NOMO-1 (cell line): ENCODE measurements at regions not wholly inside any gene's neighbourhood (a gene's known extent, or its start where the extent isn't known, plus 50 kb on each side); places are given as distances from the start of the nearest gene placed in this dataset.
A peak's percentile ranks its signal among the peaks of the same experiment; 100 is the strongest.

ENCODE experiments used
- DNase-seq, 2 experiments: peaks; one replicate each; lab custom pipeline; 2025; ENCODE audit not compliant: unreplicated experiment in 2 of 2; lab: John Stamatoyannopoulos, UW

DNA sequence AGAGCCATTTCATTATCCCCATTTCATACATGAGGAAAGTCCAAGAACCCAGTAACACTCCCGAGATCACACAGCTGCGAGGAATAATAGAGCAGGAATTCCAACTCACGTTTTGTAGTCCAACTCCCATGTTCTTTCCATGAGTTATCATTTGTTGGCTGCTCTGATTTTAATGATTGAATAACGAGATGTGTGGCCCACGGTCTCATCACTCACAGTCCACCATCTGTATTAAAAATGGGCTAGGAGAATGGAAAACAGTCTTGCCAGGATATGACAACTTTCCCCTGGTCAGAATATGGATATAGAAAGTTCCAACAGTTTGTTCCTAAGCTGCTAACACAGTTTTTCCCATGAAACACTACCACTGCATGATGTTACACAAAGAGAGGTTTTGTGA, 147.5 kb downstream of the METTL4 start:
- DNase-seq, result no peak

DNA sequence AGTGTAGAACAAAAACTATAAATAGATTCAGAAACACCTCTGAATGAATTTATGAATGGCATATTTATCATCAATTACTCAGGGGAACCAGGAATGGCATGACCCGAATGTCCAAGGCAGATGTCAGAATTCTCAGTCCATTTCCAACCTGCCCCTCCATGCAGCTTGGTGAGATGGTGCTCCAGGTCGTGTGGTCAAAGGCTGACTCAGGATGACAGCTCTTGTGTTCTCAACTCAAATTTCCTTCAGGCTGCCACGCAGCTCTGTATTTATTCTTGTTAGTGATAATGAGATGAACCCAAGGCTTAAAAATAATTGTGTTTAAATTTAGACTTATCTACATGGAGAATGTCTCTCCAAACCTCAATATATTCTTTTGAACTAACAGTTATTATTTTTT, 146.9 kb downstream of the METTL4 start:
- no peak for DNase-seq

DNA sequence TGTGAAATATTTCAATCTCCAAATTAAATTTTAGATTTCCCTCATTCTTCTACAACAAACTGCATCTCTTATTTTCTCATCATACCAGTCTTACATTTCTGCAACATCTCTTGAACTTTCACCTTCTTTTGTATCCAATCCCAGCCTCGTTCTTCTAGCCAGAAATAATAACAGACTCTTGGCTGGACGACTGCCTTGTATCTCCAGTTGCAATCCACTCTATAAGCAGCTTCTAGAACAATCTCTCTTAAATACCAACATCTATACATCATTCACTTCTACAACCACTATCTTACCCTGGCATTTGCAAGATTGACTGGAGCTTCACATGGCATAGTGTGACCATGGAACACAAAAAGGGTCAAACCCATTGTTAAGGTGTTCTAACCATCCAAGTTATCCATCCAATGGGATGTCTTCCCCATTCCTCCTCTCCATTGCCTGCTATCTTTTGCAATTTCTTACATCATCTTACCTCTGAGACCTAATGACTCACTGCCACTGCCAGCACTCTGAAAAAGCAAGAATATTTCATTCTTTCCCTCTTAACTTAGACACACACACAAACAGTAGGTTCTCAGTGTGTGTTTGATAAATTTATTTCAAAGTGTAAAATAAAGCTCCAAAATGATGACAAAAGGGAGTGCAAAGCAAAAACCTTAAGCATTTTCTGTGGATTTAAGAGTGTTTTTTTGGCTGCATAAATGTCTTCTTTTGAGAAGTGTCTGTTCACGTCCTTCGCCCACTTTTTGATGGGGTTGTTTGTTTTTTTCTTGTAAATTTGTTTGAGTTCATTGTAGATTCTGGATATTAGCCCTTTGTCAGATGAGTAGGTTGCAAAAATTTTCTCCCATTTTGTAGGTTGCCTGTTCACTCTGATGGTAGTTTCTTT, 145.6 kb downstream of the METTL4 start:
- no peak for DNase-seq

DNA sequence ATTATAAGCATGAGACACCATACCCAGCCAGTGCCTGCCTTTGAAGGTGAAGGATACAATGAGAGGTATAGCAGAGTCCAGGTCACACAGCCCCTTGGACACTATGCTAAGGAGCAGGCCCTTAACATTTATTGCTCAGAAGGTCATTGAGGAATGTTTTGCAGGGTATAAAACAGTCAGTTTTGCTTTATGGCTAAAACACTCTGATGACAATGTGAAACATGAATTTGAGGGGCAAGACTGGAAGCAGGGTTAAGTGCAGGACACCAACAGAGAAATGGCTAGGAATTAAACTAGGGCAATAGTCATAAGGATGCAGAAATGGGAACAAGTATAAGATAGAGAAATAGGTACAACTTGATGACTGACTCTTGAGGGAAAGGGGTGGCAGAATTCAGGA, 141.1 kb downstream of the METTL4 start:
- DNase-seq, result no peak

DNA sequence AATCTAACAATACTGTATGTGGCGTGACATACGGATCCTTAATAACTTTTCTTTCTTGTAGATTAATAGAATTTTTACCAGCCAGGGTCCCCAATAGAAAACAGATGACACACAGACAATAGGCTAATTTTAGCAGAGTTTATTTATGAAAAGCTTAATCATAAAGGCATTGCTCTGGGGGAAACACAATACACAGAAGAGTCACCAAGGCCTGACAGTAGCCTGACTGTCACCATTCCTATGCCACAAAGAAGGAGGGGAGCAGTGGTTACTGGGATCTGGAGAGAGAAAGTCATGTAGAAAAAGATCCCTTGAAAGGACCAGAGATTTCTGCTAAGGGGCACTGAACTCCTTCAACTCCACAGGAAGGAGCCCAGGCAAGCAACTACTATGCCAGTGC, 139.5 kb downstream of the METTL4 start:
- no peak for DNase-seq

DNA sequence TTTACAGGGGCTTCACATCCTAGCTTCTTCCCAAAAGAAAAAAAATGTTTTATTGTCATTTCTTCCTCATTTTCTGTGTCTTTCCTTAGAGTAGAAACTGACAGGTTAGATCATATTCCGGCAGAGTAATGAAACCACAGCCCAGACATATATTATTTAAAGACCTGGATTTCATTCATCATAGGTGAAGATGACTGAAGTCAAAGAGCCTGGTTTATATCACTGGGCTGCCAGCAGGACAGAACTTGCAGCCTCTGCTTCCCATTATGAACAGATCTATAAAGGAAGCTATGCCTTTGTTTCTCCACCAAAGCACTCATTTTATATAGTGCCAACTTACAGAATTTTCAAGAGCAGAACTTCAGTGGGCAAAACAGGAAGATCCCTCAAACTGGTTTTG, 137.9 kb downstream of the METTL4 start:
- DNase-seq, result no peak

DNA sequence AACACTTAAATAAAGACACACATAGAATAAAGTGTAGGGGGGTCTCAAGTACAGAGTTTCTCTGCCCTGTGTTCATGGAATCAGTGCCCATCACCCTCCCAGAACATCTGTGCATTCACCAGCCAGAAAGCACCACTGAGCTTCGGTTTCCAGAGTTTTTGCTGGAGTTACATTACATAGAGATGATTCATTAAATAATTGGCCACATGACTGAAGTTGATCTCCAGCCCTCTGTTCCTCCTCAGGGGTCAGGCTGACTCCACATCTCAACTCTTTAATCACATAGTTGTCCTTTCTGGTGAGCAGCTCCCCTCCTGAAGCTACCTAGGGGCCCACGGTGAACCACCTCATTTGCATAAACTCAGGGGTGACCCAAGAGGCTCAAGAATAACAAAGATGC, 129.8 kb downstream of the METTL4 start:
- no peak for DNase-seq

DNA sequence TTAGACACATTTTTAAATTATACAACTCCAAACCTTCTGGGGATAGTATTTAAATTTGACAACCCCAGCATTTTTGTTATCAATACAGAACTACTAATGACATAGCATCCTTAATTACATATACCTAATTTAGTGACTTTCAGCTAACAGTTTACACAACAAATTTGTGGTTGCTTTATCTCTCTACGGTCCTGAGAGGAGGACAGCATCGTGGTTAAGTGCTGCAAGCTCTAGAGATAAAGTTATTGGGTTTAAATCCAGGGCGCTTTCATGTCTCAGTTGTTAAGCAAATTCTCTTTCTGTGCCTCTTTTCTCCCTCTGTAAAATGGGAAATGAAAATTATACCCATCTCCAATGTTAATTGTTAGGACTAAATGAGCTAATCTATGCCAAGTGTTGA, 129.3 kb downstream of the METTL4 start:
- DNase-seq, result no peak

DNA sequence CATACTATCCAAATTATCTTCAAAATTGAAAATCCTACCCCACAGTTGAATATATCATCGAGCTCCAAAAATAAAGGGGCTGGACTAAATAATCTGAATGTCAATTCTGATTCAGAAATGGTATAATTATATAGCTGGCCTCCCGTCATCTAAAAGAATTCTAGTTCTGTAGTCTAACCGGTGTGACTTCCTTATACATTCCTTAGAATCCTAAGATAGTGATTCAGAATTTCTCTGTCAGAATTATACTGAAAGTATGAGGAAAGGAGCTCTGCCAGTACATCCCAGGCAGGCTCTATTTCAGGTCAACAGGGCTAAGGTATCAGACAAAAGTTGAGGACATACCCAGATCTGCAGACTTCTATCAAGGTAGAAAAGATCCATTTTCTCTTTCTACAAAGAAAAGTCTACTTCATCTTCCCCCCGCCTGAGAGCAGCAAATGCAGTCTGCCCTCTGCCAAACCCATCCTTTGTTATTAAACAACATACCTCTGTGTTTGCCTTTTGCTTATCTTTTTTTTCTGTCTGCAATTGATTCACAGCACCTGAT, 128.5 kb downstream of the METTL4 start:
- DNase-seq, result no peak

DNA sequence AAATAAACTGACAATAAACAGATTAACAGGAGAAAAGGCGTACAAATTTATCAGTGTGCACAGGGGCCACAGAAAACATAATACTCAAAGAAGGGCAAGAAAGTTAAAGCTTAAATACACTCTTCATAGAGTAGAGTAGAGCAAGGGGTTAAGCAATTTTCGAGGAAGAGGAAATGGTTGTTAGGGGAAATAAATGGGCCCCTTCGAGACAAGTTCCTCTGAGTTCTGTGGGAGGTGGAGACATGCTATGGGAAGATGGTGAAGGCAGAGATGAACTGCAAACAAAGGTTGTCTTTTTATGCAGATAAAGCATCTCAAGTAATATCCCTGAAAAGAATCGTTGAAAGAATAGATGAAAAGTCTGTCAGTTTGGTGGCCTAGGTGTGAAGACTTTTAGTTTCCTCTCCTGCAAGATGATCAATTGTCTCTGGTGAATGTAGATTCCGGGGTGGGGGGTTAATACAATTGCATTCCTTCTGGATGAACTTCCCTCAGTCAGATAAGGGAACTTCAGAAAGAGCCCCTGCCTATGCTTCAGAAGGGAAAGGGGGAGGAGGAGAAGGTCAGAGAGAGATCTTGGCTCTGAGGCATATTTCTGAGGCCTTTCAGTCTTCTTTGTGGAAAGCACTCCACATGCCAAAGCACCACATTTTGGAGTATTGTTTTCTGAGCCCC, 127.0 kb downstream of the METTL4 start:
- peak; percentile 48 to 79 for DNase-seq

DNA sequence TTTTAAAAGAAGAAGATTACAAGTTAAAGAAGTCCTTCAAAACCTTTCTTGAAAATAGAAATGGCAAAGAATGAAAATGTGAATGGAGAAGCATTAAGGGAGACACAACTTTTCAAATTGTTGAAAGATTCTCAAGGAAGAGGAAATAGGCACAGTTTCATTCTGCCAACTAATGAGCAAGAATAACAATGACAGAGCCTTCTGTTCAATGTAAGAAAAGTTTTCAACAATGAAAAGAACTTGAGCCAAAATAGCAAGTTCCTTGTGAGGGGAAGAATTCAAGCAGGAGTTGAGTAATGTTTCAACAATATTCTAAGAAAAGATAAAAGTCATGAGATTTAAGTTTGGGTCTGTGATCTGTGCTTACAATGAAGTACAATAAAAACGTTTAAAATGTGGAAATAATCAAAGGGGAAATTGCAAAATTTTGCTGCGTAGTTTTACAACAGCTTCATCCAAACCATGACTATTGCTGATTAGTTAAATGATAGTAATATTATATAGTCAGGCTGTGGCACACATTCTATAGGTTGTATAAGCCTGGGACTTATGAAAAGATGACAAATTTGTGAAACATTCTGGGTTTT, 122.6 kb downstream of the METTL4 start:
- DNase-seq, result peak; percentile 77 to 94

DNA sequence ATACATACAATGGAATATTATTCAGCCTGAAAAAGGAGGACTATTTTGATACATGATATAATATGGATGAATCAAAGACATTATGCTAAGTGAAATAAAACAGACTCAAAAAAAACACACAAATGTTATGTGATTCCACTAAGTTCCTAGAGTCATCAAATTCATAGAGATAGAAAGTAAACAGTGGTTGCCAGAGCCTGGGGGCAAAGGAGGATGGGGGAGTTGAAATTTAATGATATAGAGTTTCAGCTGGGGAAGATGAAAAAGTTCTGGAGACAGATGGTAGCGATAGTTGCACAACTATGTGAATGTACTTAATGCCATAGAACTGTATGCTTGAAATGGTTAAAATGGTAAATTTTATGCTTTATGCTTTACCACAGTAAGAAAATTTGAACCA, 119.7 kb downstream of the METTL4 start:
- DNase-seq, result no peak

DNA sequence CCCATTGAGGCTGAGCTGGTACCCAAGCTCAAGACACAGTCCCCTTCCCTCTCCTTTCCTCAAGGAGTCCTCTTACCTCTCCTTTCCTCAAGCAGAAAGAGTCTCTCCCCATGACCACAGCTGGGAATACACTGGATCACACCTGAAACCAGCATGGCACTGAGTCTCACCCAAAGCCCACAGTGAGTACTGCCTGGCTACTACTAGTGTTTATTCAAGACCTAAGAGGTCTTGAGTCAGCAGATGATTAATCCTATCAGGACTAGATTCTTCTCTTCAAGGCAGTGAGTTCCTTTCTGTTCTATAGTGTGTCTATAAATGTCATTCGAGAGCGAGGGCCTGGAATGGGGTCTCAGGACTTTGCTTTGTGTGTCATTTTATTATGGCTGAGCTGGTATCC, 111.4 kb downstream of the METTL4 start:
- DNase-seq, result no peak

DNA sequence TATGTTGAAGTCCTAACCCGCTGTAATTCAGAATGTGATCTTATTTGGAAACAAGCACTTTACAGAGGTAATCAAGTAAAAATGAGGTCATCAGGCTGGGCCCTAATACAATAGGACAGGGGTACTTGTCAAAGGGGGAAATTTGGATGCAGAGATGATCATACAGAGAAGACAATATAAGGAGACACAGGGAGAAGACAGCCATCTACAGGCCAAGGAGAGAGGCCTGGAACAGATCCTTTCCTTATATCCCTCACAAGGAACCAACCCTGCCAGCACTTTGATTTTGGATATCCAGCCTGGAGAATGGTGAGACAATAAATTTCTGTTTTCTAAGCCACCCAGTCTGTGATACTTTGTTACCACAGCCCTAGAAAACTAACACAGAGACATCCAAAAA, 104.3 kb downstream of the METTL4 start:
- no peak for DNase-seq

DNA sequence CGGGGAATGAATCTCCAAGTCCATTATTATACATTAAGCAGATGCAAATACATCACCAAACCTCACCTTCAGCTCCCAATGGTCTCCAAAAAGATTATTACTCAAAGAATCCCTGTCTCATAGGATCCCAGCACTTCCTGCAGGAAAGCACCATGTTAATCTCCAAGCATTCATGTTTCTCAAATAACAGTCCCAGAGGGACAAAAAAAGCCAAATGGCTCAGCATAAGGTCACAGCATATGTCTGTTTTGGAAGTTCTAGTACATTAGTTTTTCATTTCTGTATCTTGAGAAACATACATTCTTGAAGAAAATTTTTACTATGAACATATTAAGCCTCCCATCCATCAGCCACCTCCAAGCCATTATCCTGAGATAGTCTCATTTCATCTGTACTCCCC, 103.3 kb downstream of the METTL4 start:
- no peak for DNase-seq

DNA sequence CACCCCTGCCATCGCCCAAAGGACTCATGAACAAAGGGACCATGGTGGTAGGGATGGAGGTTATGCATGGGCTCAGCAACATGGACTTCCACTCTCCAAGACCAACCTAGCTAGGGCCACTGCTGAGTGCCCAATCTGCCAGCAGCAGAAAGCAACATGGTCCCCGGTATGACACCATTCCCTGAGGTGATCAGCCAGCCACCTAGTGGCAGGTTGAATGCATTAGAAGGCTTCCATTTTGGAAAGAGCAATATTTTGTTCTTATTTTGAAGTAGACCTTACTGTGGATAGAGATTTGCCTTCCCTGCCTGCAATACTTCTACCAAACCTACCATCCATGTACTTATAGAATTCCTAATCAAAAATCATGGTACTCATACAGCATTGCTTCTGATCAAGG, 99.8 kb downstream of the METTL4 start:
- no peak for DNase-seq

DNA sequence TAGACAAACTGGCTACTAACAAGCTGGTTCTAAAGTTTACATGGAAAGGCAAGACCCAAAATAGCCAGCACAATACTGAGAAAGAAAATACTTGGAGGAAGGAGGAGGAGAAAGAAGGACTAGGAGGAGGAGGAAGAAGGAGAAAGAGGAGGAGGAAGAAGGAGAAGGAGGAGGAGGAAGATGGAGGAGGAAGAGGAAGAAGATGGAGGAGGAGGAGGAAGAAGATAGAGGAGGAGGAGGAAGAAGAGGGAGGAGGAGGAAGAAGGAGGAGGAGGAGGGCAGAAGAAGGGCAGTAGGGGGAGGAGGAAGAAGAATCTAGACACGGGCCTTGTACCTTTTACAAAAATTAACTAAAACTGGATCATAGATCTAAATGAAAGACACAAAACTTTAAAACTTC, 92.6 kb downstream of the METTL4 start:
- no peak for DNase-seq

DNA sequence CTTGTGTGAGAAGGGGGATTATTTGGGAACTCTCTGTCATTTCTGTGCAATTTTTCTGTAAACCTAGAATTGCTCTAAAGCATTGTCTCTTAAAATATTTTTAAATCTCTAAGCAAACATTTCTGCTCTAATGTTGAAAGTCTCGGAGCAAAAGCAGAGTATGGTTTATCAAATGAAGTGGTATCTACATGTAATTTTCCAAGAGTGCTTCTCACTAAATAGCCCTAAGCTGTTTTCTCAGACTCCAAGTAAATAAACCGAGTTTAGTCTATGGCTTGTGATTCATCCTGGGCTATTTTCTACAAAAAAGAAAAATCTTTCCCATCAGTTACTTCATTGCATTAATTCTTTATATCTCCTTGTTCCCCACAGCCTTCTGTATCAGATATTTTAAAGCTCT, 90.8 kb downstream of the METTL4 start:
- no peak for DNase-seq

DNA sequence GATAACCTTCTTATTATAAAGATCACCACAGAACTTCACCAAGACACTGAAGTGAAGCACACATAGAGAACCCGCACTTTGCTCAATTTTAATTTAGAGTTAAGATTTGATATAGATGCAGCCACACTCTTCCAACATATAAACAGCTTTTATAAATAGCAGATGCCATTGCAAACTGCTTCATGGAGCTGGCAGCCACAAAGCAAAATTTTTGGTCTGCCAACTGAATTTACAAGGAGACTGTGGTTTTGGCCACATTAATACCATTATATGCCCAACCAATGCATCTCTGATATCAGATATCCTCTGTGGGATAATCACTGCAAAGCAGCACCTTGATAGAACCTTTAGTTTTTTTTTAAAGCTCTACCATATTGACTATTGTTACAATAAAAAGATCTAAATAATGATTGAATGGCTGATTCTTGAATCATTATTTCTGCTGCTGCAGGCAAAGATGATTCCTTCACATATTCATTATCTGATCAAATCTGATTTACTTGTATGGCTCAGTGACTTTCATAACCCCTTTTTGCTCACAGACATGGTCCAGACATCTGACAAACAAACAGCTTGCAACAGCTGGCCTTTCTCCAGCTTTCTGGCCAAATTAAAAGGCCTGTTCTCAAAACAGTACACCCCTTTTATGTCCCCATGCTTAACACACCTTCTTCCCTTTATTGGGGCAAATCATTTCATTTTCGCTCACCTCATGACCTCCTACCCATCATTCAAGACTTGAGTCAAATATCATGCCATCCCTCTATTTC, 88.4 kb downstream of the METTL4 start:
- DNase-seq, result no peak

DNA sequence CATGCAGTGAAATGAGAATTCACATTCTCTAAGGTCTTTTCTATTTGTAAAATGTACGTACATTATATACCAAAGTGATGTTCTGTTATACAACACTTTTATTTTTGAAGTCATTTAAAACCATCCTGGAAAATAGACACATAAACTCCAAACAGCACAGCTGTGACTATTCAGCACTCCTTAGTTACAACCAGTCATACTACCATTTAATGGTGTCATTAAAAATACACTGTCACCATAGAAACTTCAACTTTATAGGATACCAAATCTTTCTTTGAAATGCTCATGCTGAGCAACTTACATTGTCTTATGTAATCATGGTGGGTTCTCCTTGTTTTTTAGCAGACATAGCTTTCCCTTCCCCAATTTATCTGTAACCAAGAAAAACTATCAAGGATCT, 85.3 kb downstream of the METTL4 start:
- DNase-seq, result no peak

DNA sequence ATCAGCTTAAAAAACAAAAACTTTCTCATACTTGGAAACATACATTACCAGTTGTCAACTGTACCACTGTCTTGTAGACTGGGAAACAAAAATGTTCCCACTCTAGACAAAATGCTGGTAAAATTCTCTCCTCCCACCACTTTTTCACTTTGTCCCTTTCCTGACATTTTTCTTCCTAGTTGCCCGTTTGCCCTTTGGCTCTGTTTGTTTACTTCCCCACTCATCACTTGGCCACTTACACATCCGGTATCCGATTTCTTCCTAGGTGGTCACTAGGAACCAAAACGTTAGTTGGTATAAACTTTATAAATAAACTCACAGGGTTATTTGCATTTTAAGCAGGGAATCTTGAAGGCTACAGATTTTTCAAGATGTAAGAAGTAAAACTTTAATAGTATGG, 84.9 kb downstream of the METTL4 start:
- DNase-seq, result no peak
